AG04450 (cell line): ENCODE measurements at regions not wholly inside any gene's neighbourhood (a gene's known extent, or its start where the extent isn't known, plus 50 kb on each side); places are given as distances from the start of the nearest gene placed in this dataset.
"Not testable (repeated sequence)": the region's sequence is repeated elsewhere in the genome, so short reads cannot be mapped to it uniquely, and the experiment has no call there.

ENCODE experiments used
- CTCF ChIA-PET: fragments of 300-600, 350-600 bp; formaldehyde crosslinking; extraction: SDS; loops from one replicate; lab custom pipeline; 2022; ENCODE audit warnings: antibody characterized with exemption, inconsistent platforms; lab: Charles Lee
- POLR2A ChIA-PET: fragments of 350-600 bp; formaldehyde crosslinking; extraction: SDS; loops from one replicate; lab custom pipeline; 2021; ENCODE audit warnings: antibody characterized with exemption, inconsistent platforms; lab: Yijun Ruan, JAX
- DNase-seq: peaks from one replicate; pipeline ENCODE4 v3.0.0-alpha.2; 2011; ENCODE audit warnings: low read depth, low spot score
- H3K27ac ChIP-seq: one replicate; pipeline ENCODE4 v1.5.1; 2012; ENCODE audit warnings: low read depth, low read length, control low read depth
- H3K27me3 ChIP-seq: one replicate; pipeline ENCODE4 v1.6.0; 2012; ENCODE audit warnings: low read length; ENCODE audit not compliant: control insufficient read depth, insufficient read depth
- H3K4me3 ChIP-seq: 2 replicates; pipeline ENCODE4 v1.5.1; 2011; ENCODE audit warnings: mild to moderate bottlenecking, low read depth, low read length, control low read depth
- H3K9me3 ChIP-seq: 2 replicates; pipeline ENCODE4 v1.5.1; 2012; ENCODE audit warnings: low read length; ENCODE audit not compliant: control insufficient read depth, insufficient read depth
- TF ChIP-seq, protein P1 (sequence below): IDR thresholded peaks from 2 replicates; pipeline ENCODE4 v1.5.1; 2011; ENCODE audit warnings: low read depth, low read length, control low read depth, inconsistent platforms

DNA sequence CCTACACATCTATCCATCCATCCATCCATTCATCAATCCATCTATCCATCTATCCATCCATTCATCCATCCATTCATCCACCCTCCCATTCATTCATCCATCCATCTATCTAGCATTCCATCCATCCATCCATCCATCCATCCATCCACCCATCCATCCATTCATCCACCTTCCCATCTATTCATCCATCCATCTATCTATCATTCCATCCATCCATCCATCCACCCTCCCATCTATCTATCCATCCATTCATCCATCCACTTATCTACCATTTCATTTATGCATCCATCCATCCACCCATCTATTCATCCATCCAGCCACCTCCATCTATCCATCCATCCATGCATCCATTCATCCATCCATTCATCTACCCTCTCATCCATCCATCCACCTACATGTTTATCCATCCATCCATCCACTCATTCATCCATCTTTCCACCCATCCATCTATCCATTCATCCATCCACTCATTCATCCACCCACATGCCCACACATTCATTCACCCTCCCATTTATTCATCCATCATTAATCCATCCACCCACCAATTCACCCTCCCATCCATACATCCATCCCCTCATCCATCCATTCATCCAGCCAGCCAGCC lies 258.5 kb downstream of the CRLF2 start:
- Histone ChIP-seq H3K9me3 (peaks cover 44% of the 10 kb centered on the region), H3K4me3 (no peak overlapping the region), H3K27me3 (no peaks in the 10 kb centered on the region), H3K27ac (no peak overlapping the region)
- CTCF ChIA-PET = no interaction called here
- POLR2A ChIA-PET = no interaction called here
- DNase-seq = no peak
- TF ChIP-seq, protein P1, sequence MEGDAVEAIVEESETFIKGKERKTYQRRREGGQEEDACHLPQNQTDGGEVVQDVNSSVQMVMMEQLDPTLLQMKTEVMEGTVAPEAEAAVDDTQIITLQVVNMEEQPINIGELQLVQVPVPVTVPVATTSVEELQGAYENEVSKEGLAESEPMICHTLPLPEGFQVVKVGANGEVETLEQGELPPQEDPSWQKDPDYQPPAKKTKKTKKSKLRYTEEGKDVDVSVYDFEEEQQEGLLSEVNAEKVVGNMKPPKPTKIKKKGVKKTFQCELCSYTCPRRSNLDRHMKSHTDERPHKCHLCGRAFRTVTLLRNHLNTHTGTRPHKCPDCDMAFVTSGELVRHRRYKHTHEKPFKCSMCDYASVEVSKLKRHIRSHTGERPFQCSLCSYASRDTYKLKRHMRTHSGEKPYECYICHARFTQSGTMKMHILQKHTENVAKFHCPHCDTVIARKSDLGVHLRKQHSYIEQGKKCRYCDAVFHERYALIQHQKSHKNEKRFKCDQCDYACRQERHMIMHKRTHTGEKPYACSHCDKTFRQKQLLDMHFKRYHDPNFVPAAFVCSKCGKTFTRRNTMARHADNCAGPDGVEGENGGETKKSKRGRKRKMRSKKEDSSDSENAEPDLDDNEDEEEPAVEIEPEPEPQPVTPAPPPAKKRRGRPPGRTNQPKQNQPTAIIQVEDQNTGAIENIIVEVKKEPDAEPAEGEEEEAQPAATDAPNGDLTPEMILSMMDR = no peak

DNA sequence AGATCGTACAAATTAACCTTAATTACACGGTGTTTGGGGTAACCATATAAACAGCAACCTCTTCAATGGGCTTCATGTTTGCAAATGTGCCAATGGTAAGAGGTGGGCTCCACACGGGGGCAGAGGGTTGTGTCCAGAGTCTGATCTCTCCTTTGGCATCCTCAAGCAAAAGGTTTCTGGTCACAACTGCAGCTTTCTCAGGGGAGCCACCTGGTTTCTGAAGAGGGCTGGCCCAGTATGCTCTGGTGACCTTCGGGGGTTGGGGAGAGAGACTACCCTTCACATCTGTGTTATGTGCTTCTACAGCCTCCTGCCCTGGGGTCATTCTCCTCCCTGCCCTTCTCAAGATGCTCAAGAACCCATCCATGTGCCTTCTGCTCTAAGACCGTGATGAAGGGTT lies 259.6 kb downstream of the CRLF2 start:
- ChIA-PET CTCF (no interaction called here), POLR2A (no interaction called here)
- Histone ChIP-seq H3K27me3 (no peaks in the 10 kb centered on the region), H3K27ac (no peak overlapping the region), H3K4me3 (no peak overlapping the region), H3K9me3 (peaks cover 46% of the 10 kb centered on the region)
- DNase-seq = no peak
- TF ChIP-seq, protein P1 = no peak

DNA sequence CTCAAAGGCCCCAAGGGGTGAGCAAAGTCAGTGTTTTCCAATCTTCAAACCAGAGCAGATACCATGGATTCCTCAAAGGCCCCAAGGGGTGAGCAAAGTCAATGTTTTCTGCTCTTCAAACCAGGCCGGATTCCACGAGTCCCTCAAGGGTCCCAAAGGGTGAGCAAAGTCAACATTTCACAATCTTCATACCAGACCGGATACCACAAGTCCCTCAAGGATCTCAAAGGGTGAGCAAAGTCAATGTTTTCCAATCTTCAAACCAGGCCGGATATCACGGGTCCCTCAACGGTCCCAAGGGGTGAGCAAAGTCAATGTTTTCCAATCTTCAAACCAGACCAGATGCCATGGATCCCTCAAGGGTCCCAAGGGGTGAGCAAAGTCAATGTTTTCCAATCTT lies 265.2 kb downstream of the CRLF2 start:
- CTCF ChIA-PET, POLR2A ChIA-PET, H3K27me3 ChIP-seq, H3K4me3 ChIP-seq, H3K27ac ChIP-seq, DNase-seq: not testable (repeated sequence)
- H3K9me3 ChIP-seq = peaks cover 49% of the 10 kb centered on the region

DNA sequence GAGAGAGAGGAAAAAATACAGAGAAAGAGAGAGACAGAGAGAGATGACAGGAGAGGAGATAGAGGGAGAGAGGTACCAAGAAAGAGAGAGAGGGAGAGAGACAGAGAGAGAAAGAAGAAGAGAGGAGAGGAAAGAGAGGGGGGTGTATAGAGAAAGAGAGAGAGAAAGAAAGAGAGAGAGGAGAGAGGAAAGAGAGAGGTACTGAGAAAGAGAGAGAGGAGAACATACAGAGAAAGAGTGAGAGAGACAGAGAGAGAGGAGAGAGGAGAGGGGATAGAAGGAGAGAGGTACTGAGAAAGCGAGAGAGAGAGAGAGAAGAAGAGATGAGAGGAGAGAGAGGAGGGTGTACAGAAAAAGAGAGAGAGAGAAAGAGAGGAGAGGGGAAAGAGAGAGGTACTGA lies 269.4 kb downstream of the CRLF2 start:
- TF ChIP-seq, protein P1 = no peak
- ChIA-PET CTCF (no interaction called here), POLR2A (no interaction called here)
- no peak for DNase-seq
- H3K27me3 ChIP-seq = no peaks in the 10 kb centered on the region
- no peak overlapping the region for H3K4me3 ChIP-seq
- H3K9me3 ChIP-seq = peaks cover 42% of the 10 kb centered on the region
- no peak overlapping the region for H3K27ac ChIP-seq

DNA sequence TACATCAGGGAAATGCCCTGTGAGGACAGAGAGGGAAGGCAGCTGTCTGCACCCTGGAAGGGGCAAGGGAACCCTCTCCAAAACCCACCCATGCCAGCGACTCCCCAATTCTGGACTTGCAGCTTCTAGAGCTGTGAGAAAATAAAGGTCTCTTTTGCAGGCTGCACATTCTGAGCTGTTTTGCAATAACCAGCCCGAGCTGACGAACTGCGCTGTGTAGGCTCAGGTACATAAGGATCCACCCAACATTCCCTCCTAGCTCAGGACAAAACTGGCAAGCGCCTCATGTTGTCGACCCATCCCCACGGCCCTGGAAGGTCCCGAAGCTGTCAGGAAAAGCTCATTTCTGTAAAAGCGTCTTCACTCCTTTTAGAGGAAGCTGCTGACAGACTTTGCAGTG lies 271.8 kb downstream of the CRLF2 start:
- Histone ChIP-seq H3K27ac (no peak overlapping the region), H3K27me3 (no peaks in the 10 kb centered on the region), H3K9me3 (peaks cover 40% of the 10 kb centered on the region), H3K4me3 (no peak overlapping the region)
- POLR2A ChIA-PET = no interaction called here
- CTCF ChIA-PET = no interaction called here
- no peak for DNase-seq
- TF ChIP-seq, protein P1 = no peak
